ENCODE measurements at regions not wholly inside any gene's neighbourhood (a gene's known extent, or its start where the extent isn't known, plus 50 kb on each side); places are given as distances from the start of the nearest gene placed in this dataset.

DNA sequence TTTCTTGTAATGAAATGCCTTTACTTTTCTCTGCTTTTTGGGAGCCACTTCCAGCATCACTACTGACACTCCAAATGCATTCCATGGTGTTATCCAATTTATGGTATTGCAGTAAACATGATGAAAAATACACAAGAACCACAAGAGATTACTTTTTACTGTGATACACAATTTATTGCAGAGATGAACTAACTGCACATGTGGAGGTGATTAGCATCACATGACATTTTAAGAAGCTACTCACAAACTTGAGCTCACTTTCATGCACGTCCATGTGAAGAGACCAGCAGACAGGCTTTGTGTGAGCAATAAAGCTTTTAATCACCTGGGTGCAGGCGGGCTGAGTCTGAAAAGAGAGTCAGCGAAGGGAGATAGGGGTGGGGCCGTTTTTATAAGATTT lies 780.5 kb upstream of the GOT2 start:
- no peak for TF ChIP-seq CTCF (conservative IDR thresholded peaks at IDR 0.05; ENCODE audit: low read depth in 2 of 2)
- no peak for TF ChIP-seq EZH2phosphoT487 (IDR thresholded peaks at IDR 0.05; ENCODE audit: unreplicated experiment)
- no peak for TF ChIP-seq CREB1 (CRISPR knock-in tag; IDR thresholded peaks at IDR 0.05; ENCODE audit: low read depth)
- TF ChIP-seq EZH2 (IDR thresholded peaks at IDR 0.05; ENCODE audit: low read depth, unreplicated experiment): no peak
- TF ChIP-seq POLR2AphosphoS5 (IDR thresholded peaks at IDR 0.05; ENCODE audit: low read depth): no peak
- TF ChIP-seq JUNB (IDR thresholded peaks at IDR 0.05; ENCODE audit: unreplicated experiment): no peak
- TF ChIP-seq, protein P1, sequence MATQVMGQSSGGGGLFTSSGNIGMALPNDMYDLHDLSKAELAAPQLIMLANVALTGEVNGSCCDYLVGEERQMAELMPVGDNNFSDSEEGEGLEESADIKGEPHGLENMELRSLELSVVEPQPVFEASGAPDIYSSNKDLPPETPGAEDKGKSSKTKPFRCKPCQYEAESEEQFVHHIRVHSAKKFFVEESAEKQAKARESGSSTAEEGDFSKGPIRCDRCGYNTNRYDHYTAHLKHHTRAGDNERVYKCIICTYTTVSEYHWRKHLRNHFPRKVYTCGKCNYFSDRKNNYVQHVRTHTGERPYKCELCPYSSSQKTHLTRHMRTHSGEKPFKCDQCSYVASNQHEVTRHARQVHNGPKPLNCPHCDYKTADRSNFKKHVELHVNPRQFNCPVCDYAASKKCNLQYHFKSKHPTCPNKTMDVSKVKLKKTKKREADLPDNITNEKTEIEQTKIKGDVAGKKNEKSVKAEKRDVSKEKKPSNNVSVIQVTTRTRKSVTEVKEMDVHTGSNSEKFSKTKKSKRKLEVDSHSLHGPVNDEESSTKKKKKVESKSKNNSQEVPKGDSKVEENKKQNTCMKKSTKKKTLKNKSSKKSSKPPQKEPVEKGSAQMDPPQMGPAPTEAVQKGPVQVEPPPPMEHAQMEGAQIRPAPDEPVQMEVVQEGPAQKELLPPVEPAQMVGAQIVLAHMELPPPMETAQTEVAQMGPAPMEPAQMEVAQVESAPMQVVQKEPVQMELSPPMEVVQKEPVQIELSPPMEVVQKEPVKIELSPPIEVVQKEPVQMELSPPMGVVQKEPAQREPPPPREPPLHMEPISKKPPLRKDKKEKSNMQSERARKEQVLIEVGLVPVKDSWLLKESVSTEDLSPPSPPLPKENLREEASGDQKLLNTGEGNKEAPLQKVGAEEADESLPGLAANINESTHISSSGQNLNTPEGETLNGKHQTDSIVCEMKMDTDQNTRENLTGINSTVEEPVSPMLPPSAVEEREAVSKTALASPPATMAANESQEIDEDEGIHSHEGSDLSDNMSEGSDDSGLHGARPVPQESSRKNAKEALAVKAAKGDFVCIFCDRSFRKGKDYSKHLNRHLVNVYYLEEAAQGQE (IDR thresholded peaks at IDR 0.05; ENCODE audit: unreplicated experiment): no peak
- no peak for TF ChIP-seq STAT1 (IDR thresholded peaks at IDR 0.05; ENCODE audit: unreplicated experiment)
- no peak for TF ChIP-seq ETS1 (IDR thresholded peaks at IDR 0.05)
- TF ChIP-seq ZNF331 (CRISPR knock-in tag; IDR thresholded peaks at IDR 0.05; ENCODE audit: low read depth): no peak
- TF ChIP-seq NANOG (IDR thresholded peaks at IDR 0.05; ENCODE audit: borderline replicate concordance): no peak
